ENCODE measurements at regions not wholly inside any gene's neighbourhood (a gene's known extent, or its start where the extent isn't known, plus 50 kb on each side); places are given as distances from the start of the nearest gene placed in this dataset.

DNA sequence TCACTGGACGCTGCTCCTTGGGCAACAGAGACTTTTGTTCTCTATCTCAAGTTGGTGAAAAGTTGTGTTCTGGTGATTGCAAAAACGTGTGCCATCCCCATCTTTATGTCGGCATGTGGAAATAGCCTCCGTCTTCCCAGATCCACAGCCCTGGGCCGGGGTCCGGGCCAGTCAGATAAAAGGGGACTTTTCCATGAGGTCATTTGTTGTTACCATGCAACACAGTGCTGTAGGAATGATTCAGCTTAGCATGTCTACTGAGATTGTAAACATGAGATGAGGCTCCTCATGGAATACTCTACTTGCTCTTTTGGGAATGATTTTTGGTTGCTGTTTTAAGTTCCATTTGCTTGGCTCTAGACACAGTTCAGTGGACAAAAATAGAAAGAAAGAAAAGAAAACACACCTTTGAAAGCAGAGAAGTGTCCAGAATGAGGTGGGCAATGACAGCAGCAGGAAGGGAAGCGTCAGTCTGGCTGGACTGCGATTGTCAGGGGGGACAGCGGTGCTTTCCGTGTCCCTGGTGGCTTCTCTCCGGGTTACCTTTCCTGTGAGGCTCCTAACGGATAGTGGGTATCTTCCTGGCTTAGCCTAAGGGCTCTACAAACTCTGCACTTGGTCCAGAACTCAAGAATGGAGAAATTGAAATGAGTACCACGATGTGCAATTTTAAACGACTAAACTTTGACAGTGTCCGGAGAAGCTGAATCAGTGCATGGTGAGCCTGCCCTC lies 91.6 kb downstream of the TEX29 start:
- Mint-ChIP-seq H3K27me3 (peaks cover 12% of the 10 kb centered on the region), H3K9me3 (no peaks in the 10 kb centered on the region), H3K4me1 (ENCODE audit: low read depth) (no peaks in the 10 kb centered on the region), H3K36me3 (ENCODE audit: low read depth) (no peaks in the 10 kb centered on the region), H3K4me3 (no peak overlapping the region), H3K27ac (no peak overlapping the region)
- intact Hi-C loops (cut with micrococcal nuclease): no loop called here
- ChIA-PET POLR2A (no interaction called here), CTCF (interaction anchor here (2.1 kb wide), 1 partner anchor 17 kb away, joined by 6 read pairs; no protein-coding TSS in a partner anchor)
- ATAC-seq (no peak), DNase-seq (no peak)
- TF ChIP-seq, protein P1, sequence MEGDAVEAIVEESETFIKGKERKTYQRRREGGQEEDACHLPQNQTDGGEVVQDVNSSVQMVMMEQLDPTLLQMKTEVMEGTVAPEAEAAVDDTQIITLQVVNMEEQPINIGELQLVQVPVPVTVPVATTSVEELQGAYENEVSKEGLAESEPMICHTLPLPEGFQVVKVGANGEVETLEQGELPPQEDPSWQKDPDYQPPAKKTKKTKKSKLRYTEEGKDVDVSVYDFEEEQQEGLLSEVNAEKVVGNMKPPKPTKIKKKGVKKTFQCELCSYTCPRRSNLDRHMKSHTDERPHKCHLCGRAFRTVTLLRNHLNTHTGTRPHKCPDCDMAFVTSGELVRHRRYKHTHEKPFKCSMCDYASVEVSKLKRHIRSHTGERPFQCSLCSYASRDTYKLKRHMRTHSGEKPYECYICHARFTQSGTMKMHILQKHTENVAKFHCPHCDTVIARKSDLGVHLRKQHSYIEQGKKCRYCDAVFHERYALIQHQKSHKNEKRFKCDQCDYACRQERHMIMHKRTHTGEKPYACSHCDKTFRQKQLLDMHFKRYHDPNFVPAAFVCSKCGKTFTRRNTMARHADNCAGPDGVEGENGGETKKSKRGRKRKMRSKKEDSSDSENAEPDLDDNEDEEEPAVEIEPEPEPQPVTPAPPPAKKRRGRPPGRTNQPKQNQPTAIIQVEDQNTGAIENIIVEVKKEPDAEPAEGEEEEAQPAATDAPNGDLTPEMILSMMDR (IDR thresholded peaks at IDR 0.05): no peak

DNA sequence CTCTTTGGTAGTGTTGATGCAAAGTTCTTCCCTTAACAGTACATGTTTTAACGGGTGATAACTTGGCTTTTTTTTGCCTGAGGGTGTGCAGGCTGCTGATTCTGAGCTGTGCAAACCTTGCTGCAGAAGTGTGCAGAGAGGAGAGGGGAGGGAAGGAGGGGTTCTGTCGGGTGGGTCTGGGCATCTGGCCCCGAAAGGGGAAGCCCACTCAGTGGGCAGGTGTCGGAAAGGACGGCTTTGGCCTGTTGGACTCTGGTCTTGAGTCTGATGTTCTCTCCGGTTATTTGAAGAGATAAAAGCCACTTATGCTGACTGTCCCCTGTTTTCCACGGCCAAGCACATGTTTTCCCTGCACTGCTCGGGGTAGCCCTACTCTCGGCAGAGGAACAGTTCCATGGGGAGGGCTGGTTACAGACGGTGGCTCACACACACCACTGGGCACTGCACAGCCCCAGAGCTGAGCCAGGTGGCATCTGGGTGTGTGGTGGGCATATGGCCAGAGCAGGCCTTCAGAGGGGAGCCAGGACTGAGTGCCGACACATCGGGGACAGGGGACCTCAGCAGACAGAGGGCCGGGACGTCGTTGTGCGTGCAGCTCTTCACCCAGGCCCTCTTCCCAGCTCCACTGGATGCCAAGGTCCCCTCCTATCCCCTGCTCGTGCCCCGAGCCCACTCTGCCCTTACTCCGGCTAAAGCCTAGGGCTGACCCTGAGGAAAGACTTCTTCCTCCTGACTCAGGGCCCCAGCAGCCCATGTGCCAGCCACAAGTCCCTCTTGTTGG lies 93.2 kb downstream of the TEX29 start:
- TF ChIP-seq, protein P1 (IDR thresholded peaks at IDR 0.05): no peak
- H3K4me1 Mint-ChIP-seq (ENCODE audit: low read depth): no peaks in the 10 kb centered on the region
- H3K36me3 Mint-ChIP-seq (ENCODE audit: low read depth): no peaks in the 10 kb centered on the region
- H3K4me3 Mint-ChIP-seq: no peak overlapping the region
- H3K27ac Mint-ChIP-seq: no peak overlapping the region
- POLR2A ChIA-PET: no interaction called here
- CTCF ChIA-PET: interaction anchor here (1.2 kb wide), 1 partner anchor 16 kb away, joined by 7 read pairs; no protein-coding TSS in a partner anchor
- H3K9me3 Mint-ChIP-seq: no peaks in the 10 kb centered on the region
- H3K27me3 Mint-ChIP-seq: peaks cover 12% of the 10 kb centered on the region
- intact Hi-C loops (cut with micrococcal nuclease): no loop called here
- ATAC-seq (no peak), DNase-seq (no peak)

GRCh38 chr13:111414341-111414740 lies 93.9 kb downstream of the TEX29 start:
- Mint-ChIP-seq H3K27me3 (peaks cover 12% of the 10 kb centered on the region), H3K27ac (no peak overlapping the region), H3K4me3 (no peak overlapping the region), H3K36me3 (ENCODE audit: low read depth) (no peaks in the 10 kb centered on the region), H3K4me1 (ENCODE audit: low read depth) (no peaks in the 10 kb centered on the region), H3K9me3 (no peaks in the 10 kb centered on the region)
- no peak for ATAC-seq
- ChIA-PET POLR2A (no interaction called here), CTCF (interaction anchor here (1.0 to 1.6 kb wide), 4 partner anchors 14 to 347 kb away, joined by 3 to 7 read pairs (median 4); no protein-coding TSS in a partner anchor)
- DNase-seq: no peak
- intact Hi-C loops (cut with micrococcal nuclease): no loop called here
- TF ChIP-seq, protein P1 (IDR thresholded peaks at IDR 0.05): no peak

DNA sequence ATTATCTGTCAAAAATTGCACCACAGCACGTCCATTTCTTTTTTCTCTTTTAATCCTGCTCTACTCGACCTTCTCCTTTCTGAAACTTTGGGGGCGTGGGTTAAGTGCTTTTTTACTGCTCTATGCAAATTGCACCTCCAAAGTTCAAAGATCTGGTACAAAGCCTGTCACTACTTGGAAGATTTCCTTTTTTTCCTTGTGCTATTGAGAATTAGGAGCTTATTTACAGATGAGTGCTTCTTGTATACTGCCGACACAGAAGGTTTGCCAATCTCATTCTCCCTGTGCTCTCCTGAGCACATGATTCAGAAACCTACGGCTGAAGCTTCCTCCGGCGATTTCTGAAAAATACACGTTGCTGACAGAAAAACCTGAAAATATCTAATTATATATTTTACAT lies 94.8 kb downstream of the TEX29 start:
- no peaks in the 10 kb centered on the region for H3K4me1 Mint-ChIP-seq (ENCODE audit: low read depth)
- ChIA-PET CTCF (interaction anchor here (1.0 to 1.6 kb wide), 4 partner anchors 13 to 348 kb away, joined by 3 to 7 read pairs (median 4); no protein-coding TSS in a partner anchor), POLR2A (no interaction called here)
- DNase-seq (no peak), ATAC-seq (no peak)
- peaks cover 10% of the 10 kb centered on the region for H3K27me3 Mint-ChIP-seq
- intact Hi-C loops (cut with micrococcal nuclease): no loop called here
- no peaks in the 10 kb centered on the region for H3K9me3 Mint-ChIP-seq
- H3K27ac Mint-ChIP-seq: no peak overlapping the region
- no peak overlapping the region for H3K4me3 Mint-ChIP-seq
- TF ChIP-seq, protein P1 (IDR thresholded peaks at IDR 0.05): no peak
- no peaks in the 10 kb centered on the region for H3K36me3 Mint-ChIP-seq (ENCODE audit: low read depth)

- H3K9me3 Mint-ChIP-seq: no peaks in the 10 kb centered on the region
- no peak overlapping the region for H3K4me3 Mint-ChIP-seq
- H3K27me3 Mint-ChIP-seq: peaks cover 10% of the 10 kb centered on the region
- ATAC-seq (no peak), DNase-seq (no peak)
- ChIA-PET POLR2A (no interaction called here), CTCF (interaction anchor here (1.6 kb wide), 1 partner anchor 348 kb away, joined by 4 read pairs; no protein-coding TSS in a partner anchor)
- TF ChIP-seq, protein P1 (IDR thresholded peaks at IDR 0.05): no peak
- no peaks in the 10 kb centered on the region for H3K36me3 Mint-ChIP-seq (ENCODE audit: low read depth)
- no peaks in the 10 kb centered on the region for H3K4me1 Mint-ChIP-seq (ENCODE audit: low read depth)
- intact Hi-C loops (cut with micrococcal nuclease): no loop called here
- H3K27ac Mint-ChIP-seq: no peak overlapping the region
These were observed 95.3 kb downstream of the TEX29 start for GRCh38 chr13:111415765-111416164.
